Spleen (tissue), 7 donors: ENCODE measurements at regions not wholly inside any gene's neighbourhood (a gene's known extent, or its start where the extent isn't known, plus 50 kb on each side); places are given as distances from the start of the nearest gene placed in this dataset.

Experiments used
- CTCF ChIP-seq, 11 experiments: fragments of 200-600 bp in 7 of 11; fragments of 450-650 bp in 4 of 11; sonication (generic) in 4 of 11; IDR thresholded peaks in 8 of 11; conservative IDR thresholded peaks in 3 of 11; 1 replicate in 7 of 11; 2 replicates in 4 of 11; pipeline versions ENCODE4 v1.4.0 to v1.8.0; 2016 to 2021; ENCODE audit warnings: antibody characterized with exemption in 11 of 11, inconsistent platforms in 4 of 11, mild to moderate bottlenecking in 1 of 11
- POLR2A ChIP-seq, 3 donors: fragments of 450-650 bp; IDR thresholded peaks; one replicate each; pipeline ENCODE4 v1.5.1; 2017; ENCODE audit warnings: antibody characterized with exemption in 3 of 3, mild to moderate bottlenecking in 1 of 3
- donor health status: DM: no; HTN: no; CAD: no; lungs with moderate emphysema.
- donor health status: DM: no; HTN: no; CAD: no.
- donor health status: DM: no; HTN: no; CAD: no.

DNA sequence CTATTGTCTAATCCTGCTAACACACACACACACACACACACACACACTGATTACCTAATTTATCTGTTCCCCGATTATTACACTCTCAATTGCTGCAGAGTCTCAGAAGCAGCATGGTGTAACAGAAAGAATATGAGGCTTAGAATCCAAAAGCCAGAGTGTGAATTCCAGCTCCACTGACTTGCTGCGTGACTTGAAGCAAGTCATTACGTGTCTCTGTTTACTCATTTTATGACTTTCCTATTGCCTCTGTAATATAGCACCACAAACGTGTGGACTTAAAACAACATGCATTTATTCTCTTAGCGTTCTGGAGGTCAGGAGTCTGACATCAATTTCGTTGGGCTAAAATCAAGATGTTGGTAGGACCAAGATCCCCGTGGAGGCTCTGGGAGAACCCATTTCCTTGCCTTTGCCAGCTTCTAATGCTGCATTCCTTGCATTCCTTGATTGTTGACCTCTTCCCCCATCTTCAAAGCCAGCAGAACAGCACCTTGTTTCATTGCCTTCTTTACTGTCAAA lies 55.9 kb upstream of the ATP5PO start:
- no peak for TF ChIP-seq CTCF (IDR thresholded peaks at IDR 0.05 in 8 of 11, conservative IDR thresholded peaks at IDR 0.05 in 3 of 11)
- no peak for TF ChIP-seq POLR2A (IDR thresholded peaks at IDR 0.05)
